PC-3 (cell line): ENCODE measurements at regions not wholly inside any gene's neighbourhood (a gene's known extent, or its start where the extent isn't known, plus 50 kb on each side); places are given as distances from the start of the nearest gene placed in this dataset.

Source experiments
- ATAC-seq: fragments of 200-7000 bp; cut with Tn5 transposase; 2 replicates; pipeline ENCODE4 v1.9.1; 2020; ENCODE audit warnings: mild to moderate bottlenecking, moderate library complexity
- BruUV-seq: library from RNA; stranded (reverse); fragments of 400-500 nt; replicated peaks from 2 replicates; lab custom pipeline; 2021; lab: Mats Ljungman, UMichigan
- CTCF ChIA-PET: fragments of 300-600 bp; sonication (Branson Sonifier 250); formaldehyde crosslinking; loops from one replicate; lab custom pipeline; 2022; ENCODE audit warnings: antibody characterized with exemption; lab: Charles Lee
- POLR2A ChIA-PET: fragments of 300-600 bp; sonication (Branson Sonifier 250); formaldehyde crosslinking; loops from one replicate; lab custom pipeline; 2022; ENCODE audit warnings: antibody characterized with exemption; ENCODE audit not compliant: unreplicated experiment; lab: Charles Lee
- DNase-seq: peaks from one replicate; pipeline ENCODE4 v3.0.0-alpha.2; 2015
- H2AFZ ChIP-seq: fragments of 300-600 bp; sonication (generic); 2 replicates; pipeline ENCODE4 v1.6.0; 2016; ENCODE audit warnings: antibody characterized with exemption, low read length
- H3F3A ChIP-seq: fragments of 300-600 bp; sonication (generic); one replicate; pipeline ENCODE4 v1.6.0; 2017; ENCODE audit warnings: antibody characterized with exemption, low read length, control low read depth, mild to moderate bottlenecking; ENCODE audit not compliant: unreplicated experiment
- H3K27ac ChIP-seq: fragments of 300-600 bp; sonication (generic); 2 replicates; pipeline ENCODE4 v1.5.1; 2016; ENCODE audit warnings: mild to moderate bottlenecking, low read length
- H3K27me3 ChIP-seq: fragments of 300-600 bp; sonication (generic); 2 replicates; pipeline ENCODE4 v1.6.1; 2016; ENCODE audit warnings: low read length, mixed read lengths
- H3K36me3 ChIP-seq: fragments of 300-600 bp; sonication (generic); 2 replicates; pipeline ENCODE4 v1.6.1; 2016; ENCODE audit warnings: low read depth, mixed run types, low read length, mixed read lengths
- H3K4me1 ChIP-seq: fragments of 300-600 bp; sonication (generic); 2 replicates; pipeline ENCODE4 v1.5.1; 2016; ENCODE audit warnings: low read length; ENCODE audit not compliant: insufficient read depth
- H3K4me2 ChIP-seq: fragments of 300-600 bp; sonication (generic); 2 replicates; pipeline ENCODE4 v1.6.0; 2016; ENCODE audit warnings: low read length
- H3K4me3 ChIP-seq: fragments of 300-600 bp; sonication (generic); 2 replicates; pipeline ENCODE4 v1.5.1; 2016; ENCODE audit warnings: mild to moderate bottlenecking, low read length, mixed read lengths
- H3K79me2 ChIP-seq: fragments of 300-600 bp; sonication (generic); 2 replicates; pipeline ENCODE4 v1.6.1; 2017; ENCODE audit warnings: low read length, mixed read lengths
- H3K9ac ChIP-seq: fragments of 300-600 bp; sonication (generic); 2 replicates; pipeline ENCODE4 v1.6.0; 2016; ENCODE audit warnings: mild to moderate bottlenecking, low read length
- H3K9me2 ChIP-seq: fragments of 300-600 bp; sonication (generic); replicated peaks from 2 replicates; pipeline ENCODE4 v1.6.1; 2016; ENCODE audit warnings: mixed run types, low read length, mixed read lengths
- H3K9me3 ChIP-seq: fragments of 300-600 bp; sonication (generic); 2 replicates; pipeline ENCODE4 v1.6.1; 2016; ENCODE audit warnings: low read length, mixed read lengths
- H4K20me1 ChIP-seq: fragments of 300-600 bp; sonication (generic); 2 replicates; pipeline ENCODE4 v1.6.1; 2016; ENCODE audit warnings: low read length, mixed read lengths
- CTCF ChIP-seq: fragments of 300-600 bp; sonication (generic); conservative IDR thresholded peaks from 2 replicates; pipeline ENCODE4 v1.5.1; 2017; ENCODE audit warnings: antibody characterized with exemption, low read depth, mild to moderate bottlenecking, low read length
- EZH2 ChIP-seq: fragments of 300-600 bp; sonication (generic); IDR thresholded peaks from one replicate; pipeline ENCODE4 v1.6.1; 2017; ENCODE audit warnings: antibody characterized with exemption, mild to moderate bottlenecking, low read length; ENCODE audit not compliant: unreplicated experiment
- EZH2phosphoT487 ChIP-seq: fragments of 300-600 bp; sonication (generic); IDR thresholded peaks from 2 replicates; pipeline ENCODE4 v1.6.1; 2018; ENCODE audit warnings: mild to moderate bottlenecking, antibody characterized with exemption, low read length, borderline replicate concordance
- intact Hi-C: fragments of 100-400 bp; cut with micrococcal nuclease; formaldehyde crosslinking; loops from 2 replicates; pipeline ENCODE4 v1.9.0; 2023

- TF ChIP-seq EZH2phosphoT487, result no peak
- no peak for TF ChIP-seq EZH2
- TF ChIP-seq CTCF, result no peak
- no TSS peak for BruUV-seq
- Histone ChIP-seq H3K27me3 (peaks cover 62% of the 10 kb centered on the region), H3K79me2 (no peaks in the 10 kb centered on the region), H3K9me2 (no peaks in the 10 kb centered on the region), H3K9me3 (no peaks in the 10 kb centered on the region), H3K4me1 (no peaks in the 10 kb centered on the region), H4K20me1 (no peaks in the 10 kb centered on the region), H2AFZ (no peak overlapping the region), H3K4me3 (no peak overlapping the region), H3K36me3 (no peaks in the 10 kb centered on the region), H3K9ac (no peak overlapping the region), H3K4me2 (no peak overlapping the region), H3K27ac (no peak overlapping the region), H3F3A (no peaks in the 10 kb centered on the region)
- intact Hi-C loops, result no loop called here
- ChIA-PET CTCF (no interaction called here), POLR2A (no interaction called here)
- ATAC-seq, result no peak
- no peak for DNase-seq
Observed at GRCh38 chr1:91153341-91153740, 131.5 kb upstream of the ZNF644 start.

- ChIA-PET CTCF (no interaction called here), POLR2A (no interaction called here)
- Histone ChIP-seq H3K4me2 (no peak overlapping the region), H3K79me2 (no peaks in the 10 kb centered on the region), H3K9me3 (no peaks in the 10 kb centered on the region), H2AFZ (no peak overlapping the region), H3K9ac (no peak overlapping the region), H3K27me3 (peaks cover 62% of the 10 kb centered on the region), H4K20me1 (no peaks in the 10 kb centered on the region), H3K36me3 (no peaks in the 10 kb centered on the region), H3K9me2 (no peaks in the 10 kb centered on the region), H3K4me1 (no peaks in the 10 kb centered on the region), H3K4me3 (no peak overlapping the region), H3K27ac (no peak overlapping the region), H3F3A (no peaks in the 10 kb centered on the region)
- TF ChIP-seq CTCF (no peak), EZH2 (no peak), EZH2phosphoT487 (no peak)
- DNase-seq (no peak), ATAC-seq (no peak)
- intact Hi-C loops, result no loop called here
- BruUV-seq, result no TSS peak
Observed at GRCh38 chr1:91152331-91152730, 130.5 kb upstream of the ZNF644 start.

DNA sequence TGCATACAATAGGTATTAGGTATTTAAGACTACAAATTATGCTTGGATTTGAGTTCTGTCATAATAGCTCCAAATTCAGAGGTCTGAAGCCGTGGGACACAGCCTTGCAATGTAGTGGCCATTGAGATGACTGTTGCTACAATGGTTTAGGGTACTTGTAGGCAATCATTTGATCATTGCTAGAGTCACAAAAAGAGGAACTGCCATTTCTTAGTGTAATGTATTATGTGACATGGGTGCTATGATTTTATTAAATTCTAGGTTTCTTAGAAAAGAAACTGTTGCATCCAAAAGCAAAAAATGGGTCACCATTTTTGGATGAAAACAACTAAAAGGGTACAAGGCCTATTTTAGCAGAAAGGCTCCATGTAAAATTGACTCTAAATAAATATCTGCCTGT, 129.9 kb upstream of the ZNF644 start:
- DNase-seq (no peak), ATAC-seq (no peak)
- intact Hi-C loops, result no loop called here
- Histone ChIP-seq H4K20me1 (no peaks in the 10 kb centered on the region), H3K27me3 (peaks cover 62% of the 10 kb centered on the region), H3K27ac (no peak overlapping the region), H2AFZ (no peak overlapping the region), H3K9me2 (no peaks in the 10 kb centered on the region), H3K4me2 (no peak overlapping the region), H3K9me3 (no peaks in the 10 kb centered on the region), H3K4me3 (no peak overlapping the region), H3K9ac (no peak overlapping the region), H3K4me1 (no peaks in the 10 kb centered on the region), H3F3A (no peaks in the 10 kb centered on the region), H3K79me2 (no peaks in the 10 kb centered on the region), H3K36me3 (no peaks in the 10 kb centered on the region)
- no TSS peak for BruUV-seq
- TF ChIP-seq EZH2phosphoT487 (no peak), EZH2 (no peak), CTCF (no peak)
- ChIA-PET POLR2A (no interaction called here), CTCF (no interaction called here)
